HEK293T (cell line): ENCODE measurements at regions not wholly inside any gene's neighbourhood (a gene's known extent, or its start where the extent isn't known, plus 50 kb on each side); places are given as distances from the start of the nearest gene placed in this dataset.

ENCODE experiments used
- BHLHE40 ChIP-seq: fragments of 450-650 bp; IDR thresholded peaks from 2 replicates; pipeline ENCODE4 v1.6.1; 2016; ENCODE audit warnings: mild to moderate bottlenecking, moderate library complexity, borderline replicate concordance
- HDGF ChIP-seq: fragments of 450-650 bp; IDR thresholded peaks from 2 replicates; pipeline ENCODE4 v1.6.1; 2017; ENCODE audit warnings: antibody characterized with exemption, borderline replicate concordance
- SUZ12 ChIP-seq: fragments of 450-650 bp; IDR thresholded peaks from 2 replicates; pipeline ENCODE4 v1.6.1; 2016; ENCODE audit warnings: mild to moderate bottlenecking
- TF ChIP-seq, protein P1 (sequence below): fragments of 450-650 bp; IDR thresholded peaks from 2 replicates; pipeline ENCODE4 v1.6.1; 2016

DNA sequence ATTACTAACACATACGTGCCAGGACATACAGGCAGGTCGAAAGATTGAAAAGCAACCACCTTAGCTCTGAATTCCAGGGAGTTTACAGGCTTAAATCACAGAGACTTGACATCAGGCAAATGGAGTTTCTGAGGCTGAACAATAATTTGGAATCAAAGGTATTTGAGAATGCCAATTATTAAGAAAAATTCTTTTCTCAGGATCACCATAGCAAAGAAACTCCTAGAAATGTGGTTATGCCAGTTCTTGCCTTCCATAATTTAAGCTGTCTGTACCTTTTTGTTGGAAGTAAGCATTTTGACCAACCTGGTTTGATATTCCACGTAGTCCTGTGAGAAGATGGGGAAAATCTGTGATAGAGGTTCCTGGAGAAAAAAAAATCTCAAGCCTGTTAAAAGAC is 312.4 kb upstream of the SMARCA2 start:
- no peak for TF ChIP-seq SUZ12
- TF ChIP-seq HDGF, result no peak
- TF ChIP-seq BHLHE40, result no peak
- TF ChIP-seq, protein P1, sequence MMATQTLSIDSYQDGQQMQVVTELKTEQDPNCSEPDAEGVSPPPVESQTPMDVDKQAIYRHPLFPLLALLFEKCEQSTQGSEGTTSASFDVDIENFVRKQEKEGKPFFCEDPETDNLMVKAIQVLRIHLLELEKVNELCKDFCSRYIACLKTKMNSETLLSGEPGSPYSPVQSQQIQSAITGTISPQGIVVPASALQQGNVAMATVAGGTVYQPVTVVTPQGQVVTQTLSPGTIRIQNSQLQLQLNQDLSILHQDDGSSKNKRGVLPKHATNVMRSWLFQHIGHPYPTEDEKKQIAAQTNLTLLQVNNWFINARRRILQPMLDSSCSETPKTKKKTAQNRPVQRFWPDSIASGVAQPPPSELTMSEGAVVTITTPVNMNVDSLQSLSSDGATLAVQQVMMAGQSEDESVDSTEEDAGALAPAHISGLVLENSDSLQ, result no peak
